AG09319 (cell line): ENCODE measurements at regions not wholly inside any gene's neighbourhood (a gene's known extent, or its start where the extent isn't known, plus 50 kb on each side); places are given as distances from the start of the nearest gene placed in this dataset.
"Not testable (repeated sequence)": the region's sequence is repeated elsewhere in the genome, so short reads cannot be mapped to it uniquely, and the experiment has no call there.

ENCODE experiments used
- DNase-seq: peaks from one replicate; pipeline ENCODE4 v3.0.0-alpha.2; 2010; ENCODE audit warnings: low read depth; ENCODE audit errors: extremely low read depth
- TF ChIP-seq, protein P1 (sequence below): IDR thresholded peaks from 2 replicates; pipeline ENCODE4 v1.5.1; 2011; ENCODE audit warnings: low read depth, mild to moderate bottlenecking, inconsistent platforms, low read length, moderate library complexity

DNA sequence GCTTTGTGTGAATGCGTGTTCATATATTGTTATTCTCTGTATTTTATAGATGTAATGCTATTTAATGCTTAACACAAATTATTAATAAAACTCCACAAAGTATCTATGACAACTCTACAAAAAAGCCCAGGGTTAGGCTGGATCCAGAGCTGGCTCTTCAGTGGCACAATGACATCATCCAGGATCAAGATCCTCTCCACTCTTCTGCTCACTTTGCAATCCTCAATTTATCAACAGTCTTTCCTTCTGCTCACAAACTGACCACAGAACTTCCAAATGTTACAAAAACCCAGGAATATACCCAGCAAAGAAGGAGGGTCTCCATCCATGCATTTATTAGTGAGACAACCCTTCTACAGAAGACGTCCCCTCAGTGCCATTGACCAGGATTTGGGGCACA is 132.3 kb downstream of the HNRNPD start:
- TF ChIP-seq, protein P1, sequence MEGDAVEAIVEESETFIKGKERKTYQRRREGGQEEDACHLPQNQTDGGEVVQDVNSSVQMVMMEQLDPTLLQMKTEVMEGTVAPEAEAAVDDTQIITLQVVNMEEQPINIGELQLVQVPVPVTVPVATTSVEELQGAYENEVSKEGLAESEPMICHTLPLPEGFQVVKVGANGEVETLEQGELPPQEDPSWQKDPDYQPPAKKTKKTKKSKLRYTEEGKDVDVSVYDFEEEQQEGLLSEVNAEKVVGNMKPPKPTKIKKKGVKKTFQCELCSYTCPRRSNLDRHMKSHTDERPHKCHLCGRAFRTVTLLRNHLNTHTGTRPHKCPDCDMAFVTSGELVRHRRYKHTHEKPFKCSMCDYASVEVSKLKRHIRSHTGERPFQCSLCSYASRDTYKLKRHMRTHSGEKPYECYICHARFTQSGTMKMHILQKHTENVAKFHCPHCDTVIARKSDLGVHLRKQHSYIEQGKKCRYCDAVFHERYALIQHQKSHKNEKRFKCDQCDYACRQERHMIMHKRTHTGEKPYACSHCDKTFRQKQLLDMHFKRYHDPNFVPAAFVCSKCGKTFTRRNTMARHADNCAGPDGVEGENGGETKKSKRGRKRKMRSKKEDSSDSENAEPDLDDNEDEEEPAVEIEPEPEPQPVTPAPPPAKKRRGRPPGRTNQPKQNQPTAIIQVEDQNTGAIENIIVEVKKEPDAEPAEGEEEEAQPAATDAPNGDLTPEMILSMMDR: no peak
- no peak for DNase-seq

DNA sequence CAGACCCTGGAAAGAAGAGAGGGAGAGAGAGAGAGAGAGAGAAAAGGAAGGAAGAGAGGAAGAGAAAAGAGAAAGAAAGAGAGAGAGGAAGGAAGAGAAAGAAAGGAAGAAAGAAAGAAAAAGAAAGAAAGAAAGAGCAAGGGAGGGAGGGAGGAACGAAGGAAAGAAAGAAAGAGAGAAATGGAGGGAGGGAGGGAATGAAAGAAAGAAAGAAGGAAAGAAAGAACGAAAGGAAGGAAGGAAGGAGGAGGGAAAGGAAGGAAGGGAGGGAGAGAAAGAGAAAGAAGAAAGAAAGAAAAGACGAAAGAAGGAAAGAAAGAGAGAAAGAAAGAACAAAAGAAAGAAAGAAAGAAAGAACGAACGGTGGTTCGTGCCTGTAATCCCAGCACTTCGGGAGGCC is 133.4 kb downstream of the HNRNPD start:
- DNase-seq: no peak
- TF ChIP-seq, protein P1: no peak

DNA sequence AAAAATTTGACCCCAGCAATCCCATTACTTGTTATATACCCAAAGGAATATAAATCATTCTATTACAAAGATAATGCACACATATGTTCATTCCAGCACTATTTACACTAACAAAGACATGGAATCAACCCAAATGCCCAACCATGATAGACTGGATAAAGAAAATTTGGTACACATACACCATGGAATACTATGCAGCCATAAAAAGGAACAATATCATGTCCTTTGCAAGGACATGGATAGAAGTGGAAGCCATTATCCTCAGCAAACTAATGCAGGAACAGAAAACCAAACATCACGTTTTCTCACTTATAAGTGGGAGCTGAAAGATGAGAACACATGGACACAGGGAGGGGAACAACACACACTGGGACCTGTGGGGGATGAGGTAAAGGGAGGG is 136.6 kb downstream of the HNRNPD start:
- not testable (repeated sequence) for DNase-seq

DNA sequence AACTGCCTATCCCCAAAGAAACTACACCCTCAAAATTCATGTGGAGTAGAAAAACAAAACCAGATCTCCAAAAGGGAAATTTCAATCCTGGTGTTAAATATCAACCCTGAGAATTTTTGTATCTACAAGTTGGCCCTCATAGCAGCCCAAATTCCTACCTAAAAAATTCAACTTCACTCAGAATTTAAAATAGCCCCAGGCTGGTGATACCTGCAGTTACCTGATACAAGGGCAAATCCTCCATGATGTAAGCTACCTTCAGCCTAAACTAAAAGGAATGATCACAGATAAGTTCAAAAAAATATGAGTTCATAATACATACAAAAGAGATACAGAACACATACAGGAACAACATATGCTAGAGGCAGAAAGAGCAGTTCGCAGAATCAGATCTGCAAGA is 138.4 kb downstream of the HNRNPD start:
- TF ChIP-seq, protein P1: no peak
- DNase-seq: no peak

DNA sequence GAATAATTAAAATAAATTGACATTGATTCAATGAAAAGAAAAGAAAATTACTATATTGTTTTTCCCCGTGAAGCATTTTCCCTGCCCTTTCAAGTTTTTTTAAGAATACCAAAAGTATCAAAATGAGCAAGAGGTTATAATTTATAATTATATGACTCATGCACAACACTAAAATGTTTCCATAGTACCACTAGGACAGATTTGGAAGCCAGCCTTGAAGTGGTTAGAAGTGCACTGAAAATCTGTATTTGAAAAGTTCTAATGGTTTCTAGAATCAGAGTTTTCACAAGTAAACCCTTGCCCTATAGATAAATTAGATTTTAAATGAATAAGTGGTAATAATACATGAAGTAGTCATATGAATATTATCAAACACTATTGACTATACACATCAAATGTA is 140.9 kb downstream of the HNRNPD start:
- TF ChIP-seq, protein P1: no peak
- DNase-seq: no peak

DNA sequence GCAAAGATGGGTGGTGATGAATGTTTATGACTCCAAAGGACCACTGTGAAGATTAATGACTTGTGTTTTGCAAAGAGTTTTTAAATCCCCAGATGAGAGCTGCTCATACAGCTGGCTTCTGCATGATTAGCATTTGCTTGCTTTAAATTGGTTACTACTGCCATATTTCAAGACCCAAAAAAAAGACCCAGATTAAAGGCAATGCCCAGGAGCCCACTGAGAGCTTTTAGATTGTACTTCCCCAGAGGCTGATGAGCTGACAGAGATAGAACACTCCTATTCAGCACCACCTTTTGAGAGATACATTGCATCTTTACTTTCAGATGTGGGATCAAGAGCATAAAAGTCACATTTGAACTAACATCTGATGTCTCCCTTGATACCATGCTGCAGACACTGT is 142.0 kb downstream of the HNRNPD start:
- TF ChIP-seq, protein P1: no peak
- DNase-seq: no peak

DNA sequence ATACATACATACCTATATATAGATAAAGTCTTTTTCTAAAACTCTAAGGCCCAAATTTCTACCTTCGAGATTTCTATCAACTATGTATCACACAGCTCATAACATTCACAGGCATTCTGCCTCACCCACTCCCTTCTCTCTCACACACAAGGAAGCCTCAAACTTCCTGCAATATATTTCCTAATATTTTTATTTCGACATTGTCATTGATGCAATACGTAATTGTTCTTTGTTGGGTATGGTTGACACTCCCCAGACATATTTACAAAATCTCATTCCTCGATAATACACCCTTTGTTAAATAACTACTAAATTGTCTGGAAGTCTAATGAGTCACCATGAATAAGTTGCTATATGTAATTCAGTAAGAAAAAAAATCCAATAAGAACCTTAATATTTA is 143.5 kb downstream of the HNRNPD start:
- no peak for DNase-seq

DNA sequence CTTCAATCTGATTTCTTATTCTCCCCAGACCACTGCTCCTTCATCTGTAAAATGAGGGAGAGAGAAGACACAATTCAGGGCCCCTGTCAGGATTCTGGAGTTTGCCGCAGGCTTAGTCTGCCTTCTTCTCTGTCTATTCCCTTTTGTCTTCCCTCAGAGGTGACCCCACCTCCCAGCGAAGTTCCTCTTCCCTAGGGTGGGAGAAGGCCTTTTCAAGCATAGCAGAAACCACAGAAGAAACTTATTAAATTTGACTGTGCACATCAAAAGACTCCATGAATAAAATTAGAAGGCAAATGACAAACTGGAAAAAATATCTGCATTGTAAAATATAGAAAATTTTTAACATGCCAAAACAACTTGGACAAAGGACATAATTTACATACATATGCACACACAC is 148.8 kb downstream of the HNRNPD start:
- DNase-seq: no peak
- TF ChIP-seq, protein P1: no peak

More for the DNA sequence above, 143.5 kb downstream of the HNRNPD start:
- TF ChIP-seq, protein P1: no peak
